HepG2 (cell line): ENCODE measurements at regions not wholly inside any gene's neighbourhood (a gene's known extent, or its start where the extent isn't known, plus 50 kb on each side); places are given as distances from the start of the nearest gene placed in this dataset.

Source experiments
- ATAC-seq: fragments of 200-7000 bp; cut with Tn5 transposase; 3 replicates; pipeline ENCODE4 v1.9.1; 2020; ENCODE audit warnings: mild to moderate bottlenecking, moderate library complexity
- BruUV-seq: library from RNA; stranded (reverse); fragments of 400-500 nt; replicated peaks from 2 replicates; lab custom pipeline; 2021; lab: Mats Ljungman, UMichigan
- CTCF ChIA-PET: fragments of 300-600 bp; formaldehyde crosslinking; extraction: SDS; loops from one replicate; lab custom pipeline; 2021; ENCODE audit warnings: low total read pairs, inconsistent platforms, low intra/inter-chr PET ratio; lab: Yijun Ruan, JAX
- POLR2A ChIA-PET: fragments of 350-600 bp; sonication (Branson Sonifier 250); formaldehyde crosslinking; loops from one replicate; lab custom pipeline; 2020; ENCODE audit warnings: antibody characterized with exemption, inconsistent platforms; lab: Yijun Ruan, JAX
- DNase-seq: peaks from one replicate; pipeline ENCODE4 v3.0.0-alpha.2; 2015; ENCODE audit warnings: low spot score
- FAIRE-seq: peaks from 3 replicates; lab custom pipeline; 2011; peaks lifted over from hg19 to GRCh38; lab: Jason Lieb, UNC
- H2AFZ ChIP-seq: one replicate; pipeline ENCODE4 v1.6.1; 2011; ENCODE audit warnings: low read length, inconsistent platforms
- H3K27ac ChIP-seq: fragments of 300-600 bp; 3 replicates; pipeline ENCODE4 v1.8.0; 2011; ENCODE audit warnings: mixed run types, mild to moderate bottlenecking, mixed read lengths, low read length, inconsistent platforms; ENCODE audit not compliant: insufficient read depth; ENCODE audit errors: extremely low read length
- H3K27me3 ChIP-seq, 2 experiments: fragments of 200-600 bp in 1 of 2; 2 replicates in 1 of 2; 3 replicates in 1 of 2; pipeline versions ENCODE4 v1.6.0 to v1.8.0; 2011; ENCODE audit warnings: low read length in 2 of 2, mild to moderate bottlenecking in 2 of 2, moderate library complexity in 2 of 2, inconsistent platforms in 1 of 2; ENCODE audit not compliant: insufficient read depth in 2 of 2, control insufficient read depth in 1 of 2
- H3K36me3 ChIP-seq, 2 experiments: fragments of 200-600 bp in 1 of 2; replicated peaks in 1 of 2; 2 replicates in 1 of 2; 3 replicates in 1 of 2; pipeline versions ENCODE4 v1.5.1 to v1.8.0; 2011; ENCODE audit warnings: low read length in 2 of 2, inconsistent platforms in 1 of 2; ENCODE audit not compliant: insufficient read depth in 2 of 2, control insufficient read depth in 1 of 2
- H3K4me1 ChIP-seq: 2 replicates; pipeline ENCODE4 v1.5.1; 2012; ENCODE audit warnings: low read length, inconsistent platforms; ENCODE audit not compliant: insufficient read depth
- H3K4me2 ChIP-seq: 2 replicates; pipeline ENCODE4 v1.6.0; 2011; ENCODE audit warnings: low read depth, low read length, inconsistent platforms
- H3K4me3 ChIP-seq, 3 experiments: fragments of 200-600 bp in 1 of 3; sonication (generic), shearing (Covaris generic) in 1 of 3; replicated peaks in 1 of 3; 2 replicates each; pipeline ENCODE4 v1.5.1; 2011 to 2016; ENCODE audit warnings: low read length in 3 of 3, inconsistent platforms in 2 of 3, low read depth in 2 of 3, mild to moderate bottlenecking in 2 of 3, control low read depth in 1 of 3, mixed read lengths in 1 of 3; ENCODE audit not compliant: insufficient read depth in 1 of 3
- H3K79me2 ChIP-seq: one replicate; pipeline ENCODE4 v1.6.1; 2011; ENCODE audit warnings: low read length, inconsistent platforms; ENCODE audit not compliant: insufficient read depth
- H3K9ac ChIP-seq: 2 replicates; pipeline ENCODE4 v1.6.0; 2011; ENCODE audit warnings: mild to moderate bottlenecking, low read depth, low read length, inconsistent platforms; ENCODE audit not compliant: insufficient read depth
- H3K9me3 ChIP-seq: 2 replicates; pipeline ENCODE4 v1.5.1; 2012; ENCODE audit warnings: mild to moderate bottlenecking, low read length
- H4K20me1 ChIP-seq: 2 replicates; pipeline ENCODE4 v1.6.0; 2011; ENCODE audit warnings: inconsistent platforms, mild to moderate bottlenecking, low read length, moderate library complexity; ENCODE audit not compliant: insufficient read depth
- ATF6 ChIP-seq: sonication (generic); formaldehyde crosslinking; conservative IDR thresholded peaks from 2 replicates; pipeline ENCODE4 v1.4.0; 2020; ENCODE audit warnings: missing genetic modification reagents
- ATM ChIP-seq: fragments of 450-650 bp; IDR thresholded peaks from 2 replicates; pipeline ENCODE4 v1.7.1; 2017; ENCODE audit warnings: mild to moderate bottlenecking, borderline replicate concordance
- BRCA1 ChIP-seq: sonication (generic); formaldehyde crosslinking; IDR thresholded peaks from 2 replicates; pipeline ENCODE4 v1.4.0; 2020; ENCODE audit warnings: missing genetic modification reagents
- ESRRA ChIP-seq: sonication (generic); formaldehyde crosslinking; IDR thresholded peaks from 2 replicates; pipeline ENCODE4 v1.5.1; 2020; ENCODE audit warnings: mild to moderate bottlenecking, low read depth, missing genetic modification reagents
- FOXA3 ChIP-seq: IDR thresholded peaks from 2 replicates; pipeline ENCODE4 v1.6.1; 2016; ENCODE audit warnings: missing genetic modification reagents, missing compliant biosample characterization
- FOXO4 ChIP-seq: sonication (generic); formaldehyde crosslinking; conservative IDR thresholded peaks from 2 replicates; pipeline ENCODE4 v1.8.1; 2023; ENCODE audit warnings: missing genetic modification reagents
- HDAC1 ChIP-seq: sonication (generic); formaldehyde crosslinking; IDR thresholded peaks from 2 replicates; pipeline ENCODE4 v1.5.1; 2020; ENCODE audit warnings: mild to moderate bottlenecking, missing genetic modification reagents
- HNRNPL ChIP-seq: fragments of 200-400 bp; formaldehyde crosslinking; IDR thresholded peaks from 2 replicates; pipeline ENCODE4 v1.6.1; 2017; ENCODE audit warnings: mild to moderate bottlenecking, low read depth, low read length
- NCOA2 ChIP-seq: sonication (generic); formaldehyde crosslinking; IDR thresholded peaks from 2 replicates; pipeline ENCODE4 v1.8.0; 2022; ENCODE audit warnings: inconsistent platforms
- NCOA5 ChIP-seq: sonication (generic); formaldehyde crosslinking; IDR thresholded peaks from 2 replicates; pipeline ENCODE4 v1.4.0; 2020; ENCODE audit warnings: missing genetic modification reagents
- TBP ChIP-seq: sonication (generic); formaldehyde crosslinking; IDR thresholded peaks from 2 replicates; pipeline ENCODE4 v1.5.0; 2020; ENCODE audit warnings: missing genetic modification reagents
- TBX3 ChIP-seq: fragments of 450-650 bp; IDR thresholded peaks from 2 replicates; pipeline ENCODE4 v1.6.1; 2017; ENCODE audit warnings: antibody characterized with exemption, mild to moderate bottlenecking, inconsistent platforms, borderline replicate concordance
- ZBTB33 ChIP-seq: sonication (generic); formaldehyde crosslinking; IDR thresholded peaks from 2 replicates; pipeline ENCODE4 v1.4.0; 2020; ENCODE audit warnings: missing genetic modification reagents
- ZNF230 ChIP-seq: sonication (generic); formaldehyde crosslinking; IDR thresholded peaks from 2 replicates; pipeline ENCODE4 v1.4.0; 2020; ENCODE audit warnings: mild to moderate bottlenecking, missing genetic modification reagents
- ZSCAN9 ChIP-seq: IDR thresholded peaks from 2 replicates; pipeline ENCODE4 v1.6.1; 2016; ENCODE audit warnings: borderline replicate concordance
- WGBS: methylation state at CpG from one replicate; pipeline ENCODE4 v1.1.6; 2017; ENCODE audit warnings: low lambda C conversion rate; 5-methylcytosine and 5-hydroxymethylcytosine counted together
- in situ Hi-C: cut with HindIII; loops from 2 replicates; pipeline ENCODE4 v1.10.0; 2017; ENCODE audit warnings: low pct_unique_long_range_greater_than_20kb; ENCODE audit not compliant: extremely low pct_ligation_motif_present
- intact Hi-C: fragments of 100-400 bp; cut with micrococcal nuclease; formaldehyde crosslinking; loops from one replicate; pipeline ENCODE4 v1.10.0; 2022; ENCODE audit not compliant: unreplicated experiment
- TF ChIP-seq, protein P1 (sequence below): sonication (generic); formaldehyde crosslinking; IDR thresholded peaks from 2 replicates; pipeline ENCODE4 v1.9.0; 2021; ENCODE audit warnings: missing genetic modification reagents, borderline replicate concordance

DNA sequence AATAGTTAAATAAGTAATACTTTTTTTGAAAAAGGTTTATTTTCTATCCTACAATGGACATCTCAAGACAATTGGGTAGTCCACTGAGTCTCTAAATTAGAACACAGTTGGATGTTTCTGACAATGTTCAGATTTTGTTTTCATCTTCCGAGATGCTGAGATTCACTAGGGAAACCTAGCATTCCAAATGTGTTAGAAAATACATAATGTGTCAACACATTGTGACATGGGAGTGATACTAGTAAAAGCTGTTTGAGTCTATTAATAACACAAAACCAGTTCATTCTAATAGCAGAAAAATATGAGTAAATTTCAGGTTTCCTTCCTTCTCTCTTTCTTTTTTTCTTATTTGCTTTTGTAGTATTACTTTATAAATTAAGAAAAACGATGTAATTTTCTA lies 68.2 kb upstream of the CDH10 start (continued):
- no peak for TF ChIP-seq FOXO4 (CRISPR knock-in tag)
- TF ChIP-seq TBP (CRISPR knock-in tag), result no peak
- TF ChIP-seq HDAC1, result no peak
- no peak for TF ChIP-seq NCOA5 (CRISPR knock-in tag)
- TF ChIP-seq ZBTB33, result no peak
- no peak for TF ChIP-seq ZSCAN9 (CRISPR knock-in tag)
- TF ChIP-seq BRCA1, result no peak
- TF ChIP-seq, protein P1, sequence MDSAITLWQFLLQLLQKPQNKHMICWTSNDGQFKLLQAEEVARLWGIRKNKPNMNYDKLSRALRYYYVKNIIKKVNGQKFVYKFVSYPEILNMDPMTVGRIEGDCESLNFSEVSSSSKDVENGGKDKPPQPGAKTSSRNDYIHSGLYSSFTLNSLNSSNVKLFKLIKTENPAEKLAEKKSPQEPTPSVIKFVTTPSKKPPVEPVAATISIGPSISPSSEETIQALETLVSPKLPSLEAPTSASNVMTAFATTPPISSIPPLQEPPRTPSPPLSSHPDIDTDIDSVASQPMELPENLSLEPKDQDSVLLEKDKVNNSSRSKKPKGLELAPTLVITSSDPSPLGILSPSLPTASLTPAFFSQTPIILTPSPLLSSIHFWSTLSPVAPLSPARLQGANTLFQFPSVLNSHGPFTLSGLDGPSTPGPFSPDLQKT (CRISPR knock-in tag), result no peak
- no peak for TF ChIP-seq ZNF230
- TF ChIP-seq, all 625 proteins: peak for 0

- no peak for ATAC-seq
- Histone ChIP-seq H4K20me1 (no peaks in the 10 kb centered on the region), H3K79me2 (no peaks in the 10 kb centered on the region), H3K9me3 (peaks cover 40% of the 10 kb centered on the region), H3K27me3 (no peaks in the 10 kb centered on the region), H3K4me1 (no peaks in the 10 kb centered on the region), H3K4me2 (no peak overlapping the region), H2AFZ (no peak overlapping the region), H3K36me3 (no peaks in the 10 kb centered on the region), H3K27ac (no peak overlapping the region), H3K4me3 (no peak overlapping the region), H3K9ac (no peak overlapping the region)
- no peak for FAIRE-seq
- in situ Hi-C loops (no loop called here), intact Hi-C loops (no loop called here)
- TF ChIP-seq ATF6 (CRISPR knock-in tag) (no peak), FOXA3 (CRISPR knock-in tag) (no peak), ATM (no peak), TBX3 (no peak), ESRRA (no peak), HNRNPL (no peak), NCOA2 (CRISPR knock-in tag) (no peak)
- CTCF ChIA-PET, result no interaction called here
- 45% methylated on average over 1 of the region's 1 CpG for WGBS
- no peak for DNase-seq
- POLR2A ChIA-PET, result no interaction called here
- BruUV-seq, result no TSS peak
These were observed 67.3 kb upstream of the CDH10 start for GRCh38 chr5:24712047-24712446.
